Activated naive CD4-positive, alpha-beta T cell treated with anti-CD3 and anti-CD28 coated beads for 36 hours (primary cell): ENCODE measurements at regions not wholly inside any gene's neighbourhood (a gene's known extent, or its start where the extent isn't known, plus 50 kb on each side); places are given as distances from the start of the nearest gene placed in this dataset.

Experiments used
- CTCF ChIA-PET: fragments of 350-600 bp; sonication (Branson Sonifier 250); formaldehyde crosslinking; loops from one replicate; lab custom pipeline; 2021; ENCODE audit warnings: antibody characterized with exemption; lab: Charles Lee
- DNase-seq: peaks from one replicate; pipeline ENCODE4 v3.0.0-alpha.2; 2020
- H3K27ac Mint-ChIP-seq: one replicate; pipeline ENCODE4 v1.8.0; 2021; ENCODE audit warnings: mild to moderate bottlenecking, mixed read lengths
- H3K27me3 Mint-ChIP-seq: one replicate; pipeline ENCODE4 v1.8.0; 2021; ENCODE audit warnings: low read depth, mixed read lengths
- H3K36me3 Mint-ChIP-seq: one replicate; pipeline ENCODE4 v1.8.0; 2021; ENCODE audit warnings: low read depth, mixed read lengths
- H3K4me1 Mint-ChIP-seq: one replicate; pipeline ENCODE4 v1.8.0; 2021; ENCODE audit warnings: low read depth, mixed read lengths
- H3K4me3 Mint-ChIP-seq: one replicate; pipeline ENCODE4 v1.8.0; 2021; ENCODE audit warnings: mild to moderate bottlenecking, moderate library complexity, mixed read lengths
- H3K9me3 Mint-ChIP-seq: one replicate; pipeline ENCODE4 v1.8.0; 2021; ENCODE audit warnings: mixed read lengths
- intact Hi-C: fragments of 100-400 bp; cut with micrococcal nuclease; formaldehyde crosslinking; loops from one replicate; pipeline ENCODE4 v1.15.1; 2023

DNA sequence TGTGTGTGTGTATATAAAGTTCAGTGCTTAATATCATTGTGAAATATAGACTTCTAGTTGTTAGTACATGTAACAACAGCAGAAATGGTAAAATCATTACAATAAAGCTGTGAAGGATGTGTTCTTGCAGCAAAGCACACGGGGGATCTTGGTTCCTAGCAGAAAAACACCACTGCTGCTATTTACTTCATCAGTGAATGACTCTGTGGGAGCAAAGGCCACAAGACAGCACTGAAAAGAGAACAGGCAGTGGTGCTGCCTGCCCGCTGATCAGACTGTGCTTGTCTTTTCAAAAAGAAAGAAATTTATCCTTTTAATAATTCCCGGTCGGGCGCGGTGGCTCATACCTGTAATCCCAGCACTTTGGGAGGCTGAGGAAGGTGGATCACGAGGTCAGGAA, 689.9 kb upstream of the CITED2 start:
- Mint-ChIP-seq H3K4me3 (no peak overlapping the region), H3K4me1 (no peaks in the 10 kb centered on the region), H3K27me3 (peaks cover 17% of the 10 kb centered on the region), H3K27ac (no peak overlapping the region), H3K36me3 (no peaks in the 10 kb centered on the region), H3K9me3 (no peaks in the 10 kb centered on the region)
- DNase-seq = no peak
- CTCF ChIA-PET = no interaction called here
- intact Hi-C loops = no loop called here

DNA sequence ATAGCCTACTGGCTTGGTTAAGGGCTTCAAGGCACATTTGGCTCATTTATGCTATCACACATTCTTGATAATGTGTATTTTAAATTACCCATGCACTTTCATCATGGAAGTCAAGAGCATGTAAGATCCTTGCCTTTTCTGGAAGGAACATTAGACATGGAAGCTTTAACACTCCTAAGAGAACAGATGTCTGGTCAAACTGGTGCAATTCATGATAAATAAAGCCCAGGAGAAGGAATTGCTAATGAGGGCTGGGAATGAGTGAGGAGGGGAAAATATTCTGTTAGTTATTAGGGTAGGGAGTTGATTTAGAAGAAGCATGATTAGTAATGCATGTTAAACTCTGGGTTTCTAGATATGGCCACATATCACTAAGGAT, 688.6 kb upstream of the CITED2 start:
- Mint-ChIP-seq H3K27ac (no peak overlapping the region), H3K4me1 (no peaks in the 10 kb centered on the region), H3K27me3 (peaks cover 17% of the 10 kb centered on the region), H3K36me3 (no peaks in the 10 kb centered on the region), H3K4me3 (no peak overlapping the region), H3K9me3 (no peaks in the 10 kb centered on the region)
- CTCF ChIA-PET = no interaction called here
- DNase-seq = no peak
- intact Hi-C loops = no loop called here

DNA sequence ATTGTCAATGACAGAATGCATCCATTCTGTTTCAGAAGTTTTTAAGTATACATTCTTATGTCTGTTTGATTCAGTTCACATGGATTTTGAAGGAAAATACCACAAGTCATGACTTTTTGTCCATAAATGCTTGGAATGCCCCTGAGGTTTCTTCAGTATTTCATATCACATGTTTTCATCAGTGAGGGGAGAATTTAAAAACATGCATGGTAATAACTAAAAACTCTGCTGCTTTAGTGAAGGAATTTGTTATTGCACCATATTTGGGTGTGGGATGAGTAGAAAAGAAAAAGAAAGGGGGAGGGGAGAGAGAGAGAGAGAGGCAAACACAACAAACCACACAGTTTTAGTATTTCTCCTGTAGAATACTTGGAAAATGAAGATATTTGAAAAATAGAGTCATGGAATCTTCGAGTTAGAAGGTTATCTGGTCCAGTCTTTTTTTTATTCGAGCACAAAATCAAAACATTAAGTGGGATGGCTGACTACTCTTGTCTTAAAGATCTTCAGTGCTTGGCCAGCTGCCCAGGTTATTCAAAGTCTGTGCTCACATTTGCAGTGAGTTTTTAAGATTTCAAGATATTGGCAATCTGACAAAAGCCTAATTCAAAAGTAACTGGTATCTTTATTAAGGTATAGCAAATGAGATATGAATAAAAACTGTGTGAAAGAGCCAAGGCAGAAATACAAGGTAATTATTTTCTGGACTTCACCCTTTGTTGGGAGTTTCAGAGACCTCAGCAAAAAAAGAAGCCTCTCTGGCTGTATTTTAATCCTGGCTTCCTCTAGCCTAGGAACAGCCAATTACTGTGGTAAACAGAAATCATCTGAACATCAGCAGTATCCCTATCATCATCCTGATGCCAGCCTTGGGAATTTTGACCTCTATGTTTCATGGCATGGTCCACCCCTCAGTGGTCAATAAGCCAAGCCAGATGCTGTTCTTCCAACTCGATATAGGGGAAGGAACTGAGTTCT, 687.9 kb upstream of the CITED2 start:
- no peak for DNase-seq
- Mint-ChIP-seq H3K9me3 (no peaks in the 10 kb centered on the region), H3K4me1 (no peaks in the 10 kb centered on the region), H3K36me3 (no peaks in the 10 kb centered on the region), H3K4me3 (no peak overlapping the region), H3K27me3 (peaks cover 16% of the 10 kb centered on the region), H3K27ac (no peak overlapping the region)
- intact Hi-C loops = no loop called here
- CTCF ChIA-PET = no interaction called here

DNA sequence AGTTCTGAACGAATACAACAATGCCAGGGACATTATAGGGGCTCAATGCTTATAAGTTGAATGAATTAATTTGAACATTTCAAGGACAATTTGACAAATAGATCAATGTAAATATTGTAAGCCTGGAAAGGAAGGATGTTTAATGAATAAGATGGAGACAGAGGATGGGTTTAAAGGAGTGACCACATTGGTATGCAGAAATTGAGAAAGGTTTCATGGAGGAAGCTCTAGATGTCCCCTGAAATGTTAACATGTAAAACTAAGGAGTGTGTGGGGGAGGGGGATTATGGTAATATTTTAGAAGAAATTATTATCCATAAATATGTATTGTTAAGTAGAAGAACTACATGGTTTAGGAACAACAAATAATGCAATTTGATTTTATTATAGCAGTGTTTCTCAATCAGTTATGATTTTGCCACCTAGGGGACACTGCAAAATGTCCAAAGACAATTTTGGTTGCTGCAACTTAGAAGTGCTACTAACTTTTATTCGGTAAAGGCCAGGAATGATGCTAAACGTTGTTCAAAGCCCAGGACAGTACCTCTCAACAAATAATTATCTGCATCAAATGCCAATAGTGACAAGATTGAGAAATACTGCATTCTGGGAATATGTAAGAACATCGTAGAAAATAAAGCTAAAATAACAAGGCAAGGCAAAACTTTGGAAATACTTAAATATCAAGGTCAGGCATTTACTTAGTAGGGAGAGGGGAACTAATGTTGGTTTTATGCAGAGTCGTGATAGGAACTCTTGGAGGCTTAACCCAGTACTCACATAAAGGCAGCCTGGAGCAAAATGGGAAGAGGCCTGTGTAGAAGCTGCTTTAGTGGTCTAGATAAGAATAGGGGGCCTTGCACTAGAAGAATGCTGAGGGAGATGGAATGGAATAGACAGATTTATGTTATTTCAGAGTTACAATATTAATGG, 686.9 kb upstream of the CITED2 start:
- CTCF ChIA-PET = no interaction called here
- intact Hi-C loops = no loop called here
- no peak for DNase-seq
- no peak overlapping the region for H3K4me3 Mint-ChIP-seq
- peaks cover 23% of the 10 kb centered on the region for H3K27me3 Mint-ChIP-seq
- H3K36me3 Mint-ChIP-seq = no peaks in the 10 kb centered on the region
- no peaks in the 10 kb centered on the region for H3K9me3 Mint-ChIP-seq
- no peaks in the 10 kb centered on the region for H3K4me1 Mint-ChIP-seq
- no peak overlapping the region for H3K27ac Mint-ChIP-seq

DNA sequence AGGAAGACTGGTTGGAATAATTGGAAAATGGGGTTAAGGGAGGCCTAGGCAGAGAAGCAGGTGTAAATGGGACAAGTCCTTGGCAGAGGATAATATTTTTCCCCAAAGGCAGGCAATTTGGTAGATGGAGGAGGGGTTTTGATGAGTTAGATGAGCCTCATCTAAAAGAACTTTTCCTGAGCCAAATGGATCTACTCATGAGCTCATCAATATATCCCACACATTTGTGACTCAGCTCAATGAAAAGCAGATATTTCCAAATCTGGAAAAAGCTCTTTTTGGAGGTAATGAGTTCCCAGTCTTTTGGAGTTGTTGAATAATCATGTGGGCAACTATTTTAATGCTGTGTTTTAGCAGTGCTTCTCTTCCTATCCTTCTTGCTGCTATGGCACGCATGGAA, 685.5 kb upstream of the CITED2 start:
- Mint-ChIP-seq H3K27me3 (peaks cover 24% of the 10 kb centered on the region), H3K27ac (no peak overlapping the region), H3K4me1 (no peaks in the 10 kb centered on the region), H3K36me3 (no peaks in the 10 kb centered on the region), H3K4me3 (no peak overlapping the region), H3K9me3 (no peaks in the 10 kb centered on the region)
- intact Hi-C loops = no loop called here
- CTCF ChIA-PET = no interaction called here
- DNase-seq = no peak

DNA sequence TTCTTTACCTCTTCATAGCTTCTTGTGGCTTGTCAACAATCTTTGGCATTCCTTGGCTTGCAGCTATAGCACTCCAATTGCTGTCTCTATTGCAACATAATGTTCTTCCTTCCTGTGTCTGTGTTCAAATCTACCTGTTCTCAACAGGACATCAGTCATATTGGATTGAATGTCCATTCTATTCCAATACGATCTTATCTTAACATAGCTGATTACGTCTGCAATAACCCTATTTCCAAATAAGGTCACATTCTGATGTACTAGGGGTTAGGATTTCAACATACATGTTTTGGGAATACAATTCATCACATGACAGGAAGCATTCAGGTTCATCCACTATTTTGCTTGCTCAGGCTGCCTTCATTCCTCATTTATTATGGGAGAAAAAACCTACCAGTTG, 684.4 kb upstream of the CITED2 start:
- H3K4me1 Mint-ChIP-seq = no peaks in the 10 kb centered on the region
- no peaks in the 10 kb centered on the region for H3K36me3 Mint-ChIP-seq
- H3K27ac Mint-ChIP-seq = no peak overlapping the region
- DNase-seq = no peak
- no peak overlapping the region for H3K4me3 Mint-ChIP-seq
- no peaks in the 10 kb centered on the region for H3K9me3 Mint-ChIP-seq
- peaks cover 24% of the 10 kb centered on the region for H3K27me3 Mint-ChIP-seq
- CTCF ChIA-PET = no interaction called here
- intact Hi-C loops = no loop called here

DNA sequence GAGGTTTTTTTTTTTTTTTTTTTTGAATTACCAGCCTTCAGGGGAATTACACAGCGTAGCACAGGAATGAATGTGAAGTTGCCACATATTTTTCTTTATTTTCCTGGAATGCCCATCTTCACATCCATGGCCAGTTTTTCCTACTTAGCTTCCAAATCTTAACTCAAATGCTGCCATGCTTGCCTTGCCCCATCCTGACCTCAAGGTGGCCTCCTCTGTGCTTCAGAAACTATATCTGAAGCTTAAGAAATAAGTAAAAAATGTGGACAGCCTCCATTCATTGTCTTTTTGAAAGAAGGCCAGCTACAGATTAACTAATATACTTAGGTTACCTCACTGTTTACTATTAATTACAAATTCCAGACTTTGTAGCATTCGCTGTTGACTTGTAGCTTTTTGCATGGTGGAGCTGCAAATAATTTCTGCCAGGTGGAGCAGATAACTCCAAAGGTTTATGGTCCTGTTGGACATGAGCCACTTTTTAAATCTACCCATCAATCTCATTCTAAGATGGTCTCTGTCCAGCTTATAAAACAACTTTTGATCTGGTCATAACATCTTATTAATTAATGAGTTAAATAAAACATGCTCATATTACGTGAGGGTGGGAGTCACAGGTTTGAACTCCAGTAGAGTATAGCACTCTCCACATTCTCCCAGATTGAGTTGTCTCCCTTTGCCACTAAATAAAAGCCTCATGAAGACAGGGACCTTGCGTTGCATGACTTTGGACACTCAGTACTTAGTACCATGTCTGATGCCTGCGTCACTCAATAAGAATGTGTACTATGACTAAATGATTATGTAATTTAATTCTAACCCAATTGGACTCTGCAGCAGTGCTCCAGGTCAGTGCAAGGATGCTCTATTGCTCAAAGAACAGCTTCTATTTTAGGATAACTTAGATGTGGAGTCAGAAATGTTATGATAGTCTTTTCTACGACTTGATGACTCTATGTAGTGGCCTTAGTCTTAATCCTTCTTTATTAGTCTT, 678.6 kb upstream of the CITED2 start:
- intact Hi-C loops = no loop called here
- Mint-ChIP-seq H3K27me3 (peaks cover 18% of the 10 kb centered on the region), H3K36me3 (no peaks in the 10 kb centered on the region), H3K27ac (no peak overlapping the region), H3K4me1 (no peaks in the 10 kb centered on the region), H3K9me3 (no peaks in the 10 kb centered on the region), H3K4me3 (no peak overlapping the region)
- CTCF ChIA-PET = interaction anchor here (0.6 kb wide), 1 partner anchor 1184 kb away, joined by 3 read pairs; no protein-coding TSS in a partner anchor
- DNase-seq = peak; percentile 7

DNA sequence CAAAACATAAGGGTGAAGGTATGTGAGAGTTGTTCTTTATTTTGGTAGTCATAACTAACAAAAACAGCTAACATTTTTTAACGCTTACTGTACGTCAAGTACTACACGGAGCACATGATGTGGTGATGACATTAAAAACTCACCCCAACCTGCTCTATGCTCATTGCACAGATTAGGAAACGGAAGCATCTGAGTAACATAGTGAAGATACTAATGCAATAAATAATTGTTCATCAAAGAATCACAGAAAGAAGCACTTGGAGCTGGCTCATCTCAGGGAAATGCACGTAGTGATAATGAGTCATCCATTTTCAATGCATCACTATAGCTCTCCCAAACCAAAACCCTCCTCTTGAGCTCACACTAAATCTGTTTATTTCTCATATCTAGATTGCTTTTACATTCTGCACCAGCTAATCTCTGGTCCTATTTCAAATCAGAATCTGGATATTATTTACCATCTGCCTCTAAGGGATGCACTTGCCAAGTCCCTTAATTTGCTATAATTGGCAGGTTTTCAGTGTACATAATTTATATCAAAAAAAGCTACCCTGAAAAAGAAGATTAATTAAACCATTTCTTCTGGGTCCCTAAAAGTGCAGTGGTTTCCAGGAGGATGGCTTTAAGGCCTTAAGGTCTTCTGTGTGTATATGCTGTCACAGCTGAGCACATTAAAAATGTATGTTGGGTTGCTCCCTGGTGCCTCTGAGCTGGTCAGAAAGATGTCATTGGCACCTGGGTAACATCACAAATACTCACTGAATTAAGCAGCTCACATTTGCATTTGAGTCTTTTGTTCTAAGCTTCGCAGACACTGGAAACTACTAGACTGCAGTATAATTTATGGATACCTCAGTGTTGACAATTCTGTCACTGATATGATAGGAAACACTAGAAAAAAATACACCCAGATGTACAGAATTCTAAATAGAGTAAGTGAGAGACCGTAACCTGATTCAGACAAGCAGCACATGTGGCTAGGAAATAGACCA, 677.4 kb upstream of the CITED2 start:
- H3K36me3 Mint-ChIP-seq = no peaks in the 10 kb centered on the region
- CTCF ChIA-PET = interaction anchor here (0.7 to 1.0 kb wide), 2 partner anchors 9 to 362 kb away, joined by 3 to 4 read pairs; no protein-coding TSS in a partner anchor
- no peak overlapping the region for H3K4me3 Mint-ChIP-seq
- intact Hi-C loops = no loop called here
- H3K27ac Mint-ChIP-seq = no peak overlapping the region
- no peaks in the 10 kb centered on the region for H3K4me1 Mint-ChIP-seq
- DNase-seq = no peak
- peaks cover 14% of the 10 kb centered on the region for H3K27me3 Mint-ChIP-seq
- H3K9me3 Mint-ChIP-seq = peaks cover 2% of the 10 kb centered on the region

DNA sequence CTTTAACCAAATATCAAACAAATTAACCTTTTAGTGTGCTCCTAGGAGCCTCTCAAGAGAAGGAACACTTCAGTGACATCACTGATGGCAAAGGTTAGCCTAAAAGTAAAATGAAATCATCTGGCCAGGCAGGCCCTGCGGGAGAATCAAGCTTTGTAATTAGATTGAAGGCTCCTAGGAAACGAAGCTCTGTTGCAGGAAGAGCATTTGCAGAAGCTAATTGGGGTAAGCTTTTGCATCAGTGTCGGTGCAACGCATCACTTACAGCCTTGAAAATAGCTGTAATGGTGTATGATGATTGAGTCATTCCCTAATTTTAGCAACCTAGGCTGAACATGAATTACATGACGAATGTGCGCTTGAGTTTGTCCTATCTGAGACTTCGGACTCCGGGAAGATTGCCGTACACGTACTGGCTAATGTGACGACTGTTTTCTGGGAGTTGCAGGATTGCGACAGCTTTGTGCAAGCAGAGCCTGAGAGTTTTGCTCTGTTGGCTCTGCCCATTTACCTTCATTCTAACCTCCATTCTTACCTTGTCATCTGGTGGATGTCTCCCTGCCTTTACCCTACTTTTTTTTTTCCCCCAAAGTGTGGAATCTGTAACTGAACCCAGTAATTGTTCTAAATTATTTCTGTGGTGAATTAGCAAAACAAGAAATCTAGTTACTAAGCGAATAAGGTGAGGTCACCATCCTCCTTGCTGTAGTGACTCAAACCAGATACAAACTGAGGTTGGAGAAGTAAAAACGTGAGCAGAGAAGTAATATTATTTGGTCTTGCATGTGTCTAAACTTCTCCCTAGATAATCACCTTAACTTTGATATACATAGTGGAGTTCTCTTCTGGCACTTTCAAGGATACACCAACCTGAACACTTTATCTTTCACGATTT, 675.9 kb upstream of the CITED2 start:
- Mint-ChIP-seq H3K4me1 (no peaks in the 10 kb centered on the region), H3K4me3 (no peak overlapping the region), H3K27me3 (peaks cover 11% of the 10 kb centered on the region), H3K27ac (no peak overlapping the region), H3K9me3 (peaks cover 2% of the 10 kb centered on the region), H3K36me3 (no peaks in the 10 kb centered on the region)
- no peak for DNase-seq
- intact Hi-C loops = no loop called here
- CTCF ChIA-PET = no interaction called here

DNA sequence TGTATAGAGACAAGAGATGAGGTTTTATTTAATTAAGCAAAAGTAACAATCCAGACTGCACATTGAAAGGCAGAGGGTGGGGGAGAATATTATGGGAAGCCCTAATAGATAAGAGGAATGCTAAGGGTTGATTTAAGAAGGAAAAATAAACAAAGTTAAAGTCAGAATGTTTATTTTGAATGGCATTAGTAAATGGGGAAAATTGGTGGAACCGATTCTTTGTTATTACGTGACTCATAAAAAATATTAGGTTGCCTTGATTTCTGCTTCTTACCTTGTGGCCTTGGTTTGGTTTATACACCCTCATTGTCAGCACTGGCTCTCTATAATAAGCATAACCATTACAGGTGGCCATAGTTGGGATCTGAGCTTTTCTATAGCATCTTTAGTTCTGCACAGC, 674.8 kb upstream of the CITED2 start:
- H3K36me3 Mint-ChIP-seq = no peaks in the 10 kb centered on the region
- no peaks in the 10 kb centered on the region for H3K4me1 Mint-ChIP-seq
- CTCF ChIA-PET = no interaction called here
- H3K9me3 Mint-ChIP-seq = peaks cover 2% of the 10 kb centered on the region
- peaks cover 11% of the 10 kb centered on the region for H3K27me3 Mint-ChIP-seq
- intact Hi-C loops = no loop called here
- no peak overlapping the region for H3K4me3 Mint-ChIP-seq
- DNase-seq = no peak
- H3K27ac Mint-ChIP-seq = no peak overlapping the region
